Nephron progenitor cell (in vitro differentiated cells): ENCODE measurements at regions not wholly inside any gene's neighbourhood (a gene's known extent, or its start where the extent isn't known, plus 50 kb on each side); places are given as distances from the start of the nearest gene placed in this dataset.

ENCODE experiments used
- DNase-seq: peaks from one replicate; pipeline ENCODE4 v3.0.0; 2021
- H3K27ac Mint-ChIP-seq: 2 replicates; pipeline ENCODE4 v1.8.0; 2021; ENCODE audit warnings: mild to moderate bottlenecking, moderate library complexity, mixed read lengths
- H3K27me3 Mint-ChIP-seq: 2 replicates; pipeline ENCODE4 v1.8.0; 2021; ENCODE audit warnings: mild to moderate bottlenecking, low read depth, mixed read lengths; ENCODE audit not compliant: poor library complexity
- H3K36me3 Mint-ChIP-seq: 2 replicates; pipeline ENCODE4 v1.8.0; 2021; ENCODE audit warnings: low read depth, mixed read lengths
- H3K4me1 Mint-ChIP-seq: 2 replicates; pipeline ENCODE4 v1.8.0; 2021; ENCODE audit warnings: mixed read lengths
- H3K4me3 Mint-ChIP-seq: 2 replicates; pipeline ENCODE4 v1.8.0; 2021; ENCODE audit warnings: mild to moderate bottlenecking, moderate library complexity, mixed read lengths
- H3K9me3 Mint-ChIP-seq: 2 replicates; pipeline ENCODE4 v1.8.0; 2021; ENCODE audit warnings: mild to moderate bottlenecking, moderate library complexity, mixed read lengths
- TF ChIP-seq, protein P1 (sequence below): fragments of 200-600 bp; sonication (generic); IDR thresholded peaks from 2 replicates; pipeline ENCODE4 v1.5.0; 2021; ENCODE audit warnings: antibody characterized with exemption

DNA sequence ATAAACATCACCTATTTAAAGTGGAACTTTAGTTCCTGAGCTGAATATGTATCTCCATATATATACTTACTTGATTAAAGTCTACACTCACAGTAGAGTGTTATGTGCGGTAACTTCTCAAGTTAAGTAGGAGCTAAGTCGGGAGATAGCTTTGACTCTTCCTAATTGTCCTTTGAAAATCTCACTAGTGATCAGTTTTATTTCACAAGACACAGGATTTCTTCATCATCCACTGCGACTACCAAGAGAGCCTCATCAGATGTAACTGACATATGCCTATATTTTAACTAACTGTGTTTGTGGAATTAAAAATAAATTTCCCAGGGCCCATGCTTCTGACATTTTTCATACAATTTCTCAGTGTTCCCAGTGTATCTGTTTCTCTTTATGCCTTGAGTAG is 1664.0 kb downstream of the EFNB2 start:
- Mint-ChIP-seq H3K27me3 (no peaks in the 10 kb centered on the region), H3K4me3 (no peak overlapping the region), H3K27ac (no peak overlapping the region), H3K9me3 (peaks cover 5% of the 10 kb centered on the region), H3K4me1 (peaks cover 42% of the 10 kb centered on the region), H3K36me3 (peaks cover 5% of the 10 kb centered on the region)
- TF ChIP-seq, protein P1, sequence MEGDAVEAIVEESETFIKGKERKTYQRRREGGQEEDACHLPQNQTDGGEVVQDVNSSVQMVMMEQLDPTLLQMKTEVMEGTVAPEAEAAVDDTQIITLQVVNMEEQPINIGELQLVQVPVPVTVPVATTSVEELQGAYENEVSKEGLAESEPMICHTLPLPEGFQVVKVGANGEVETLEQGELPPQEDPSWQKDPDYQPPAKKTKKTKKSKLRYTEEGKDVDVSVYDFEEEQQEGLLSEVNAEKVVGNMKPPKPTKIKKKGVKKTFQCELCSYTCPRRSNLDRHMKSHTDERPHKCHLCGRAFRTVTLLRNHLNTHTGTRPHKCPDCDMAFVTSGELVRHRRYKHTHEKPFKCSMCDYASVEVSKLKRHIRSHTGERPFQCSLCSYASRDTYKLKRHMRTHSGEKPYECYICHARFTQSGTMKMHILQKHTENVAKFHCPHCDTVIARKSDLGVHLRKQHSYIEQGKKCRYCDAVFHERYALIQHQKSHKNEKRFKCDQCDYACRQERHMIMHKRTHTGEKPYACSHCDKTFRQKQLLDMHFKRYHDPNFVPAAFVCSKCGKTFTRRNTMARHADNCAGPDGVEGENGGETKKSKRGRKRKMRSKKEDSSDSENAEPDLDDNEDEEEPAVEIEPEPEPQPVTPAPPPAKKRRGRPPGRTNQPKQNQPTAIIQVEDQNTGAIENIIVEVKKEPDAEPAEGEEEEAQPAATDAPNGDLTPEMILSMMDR, result no peak
- no peak for DNase-seq

DNA sequence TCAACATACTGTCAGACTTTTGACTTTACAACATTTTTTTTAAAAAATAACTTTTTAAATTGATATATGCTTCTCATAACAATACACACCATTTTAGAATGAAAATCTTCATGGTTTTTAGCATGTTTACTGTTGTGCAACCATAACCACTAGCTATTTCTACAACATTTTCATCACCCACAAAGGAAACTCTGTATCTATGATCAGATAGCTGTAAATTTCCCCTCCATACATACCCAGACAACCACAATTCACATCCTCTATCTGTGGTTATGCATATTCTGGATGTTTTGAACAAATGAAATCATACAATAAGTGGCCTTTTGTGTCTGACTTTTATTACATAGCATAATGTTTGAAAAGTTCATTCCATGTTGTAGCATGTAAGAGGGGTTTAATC is 1666.0 kb downstream of the EFNB2 start:
- no peaks in the 10 kb centered on the region for H3K27me3 Mint-ChIP-seq
- TF ChIP-seq, protein P1, result no peak
- H3K4me1 Mint-ChIP-seq, result peaks cover 26% of the 10 kb centered on the region
- H3K27ac Mint-ChIP-seq, result no peak overlapping the region
- H3K4me3 Mint-ChIP-seq, result no peak overlapping the region
- peaks cover 5% of the 10 kb centered on the region for H3K36me3 Mint-ChIP-seq
- no peak for DNase-seq
- peaks cover 5% of the 10 kb centered on the region for H3K9me3 Mint-ChIP-seq

DNA sequence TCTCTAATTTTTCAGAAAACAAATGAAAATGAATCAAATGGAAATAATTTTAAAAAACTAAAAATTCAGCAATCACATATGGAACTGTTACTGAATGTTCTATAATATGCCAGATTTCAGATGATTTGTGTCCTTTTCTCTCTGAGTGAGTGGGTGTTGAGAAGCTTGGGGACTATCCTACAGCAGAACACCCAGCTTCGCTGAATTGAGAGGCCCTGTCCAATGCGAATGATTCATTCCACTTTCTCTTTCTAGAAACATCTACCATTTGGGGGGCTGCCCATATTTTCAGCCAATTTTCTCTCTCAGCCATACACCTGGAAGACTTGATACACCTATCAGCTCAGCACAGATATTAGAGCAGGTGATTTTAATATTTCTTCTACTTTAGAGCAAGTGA is 1666.7 kb downstream of the EFNB2 start:
- TF ChIP-seq, protein P1, result no peak
- no peak for DNase-seq
- peaks cover 5% of the 10 kb centered on the region for H3K36me3 Mint-ChIP-seq
- no peak overlapping the region for H3K27ac Mint-ChIP-seq
- H3K27me3 Mint-ChIP-seq, result no peaks in the 10 kb centered on the region
- H3K4me3 Mint-ChIP-seq, result no peak overlapping the region
- peaks cover 20% of the 10 kb centered on the region for H3K4me1 Mint-ChIP-seq
- H3K9me3 Mint-ChIP-seq, result peaks cover 5% of the 10 kb centered on the region

DNA sequence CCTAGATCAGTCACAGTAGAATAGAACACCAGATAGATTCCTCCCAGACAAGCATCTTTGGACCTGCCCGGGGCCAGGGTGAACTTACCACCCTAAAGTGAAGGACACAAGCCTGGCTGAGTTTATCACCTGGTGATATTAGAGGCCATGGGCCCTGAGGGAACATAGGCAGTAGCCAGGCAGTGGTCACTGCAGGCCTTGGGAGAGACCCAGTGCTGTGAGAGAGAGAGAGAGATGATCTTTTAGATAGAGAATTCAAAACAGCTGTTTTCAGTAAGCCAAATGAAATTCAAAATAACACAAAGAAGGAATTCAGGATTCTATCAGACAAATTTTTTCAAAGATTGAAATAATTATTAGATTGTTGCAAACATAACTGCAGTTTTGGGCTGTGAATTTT is 1679.9 kb downstream of the EFNB2 start:
- Mint-ChIP-seq H3K27ac (no peak overlapping the region), H3K9me3 (peaks cover 4% of the 10 kb centered on the region), H3K4me1 (no peaks in the 10 kb centered on the region), H3K27me3 (peaks cover 3% of the 10 kb centered on the region), H3K36me3 (no peaks in the 10 kb centered on the region), H3K4me3 (no peak overlapping the region)
- TF ChIP-seq, protein P1, result no peak
- no peak for DNase-seq

DNA sequence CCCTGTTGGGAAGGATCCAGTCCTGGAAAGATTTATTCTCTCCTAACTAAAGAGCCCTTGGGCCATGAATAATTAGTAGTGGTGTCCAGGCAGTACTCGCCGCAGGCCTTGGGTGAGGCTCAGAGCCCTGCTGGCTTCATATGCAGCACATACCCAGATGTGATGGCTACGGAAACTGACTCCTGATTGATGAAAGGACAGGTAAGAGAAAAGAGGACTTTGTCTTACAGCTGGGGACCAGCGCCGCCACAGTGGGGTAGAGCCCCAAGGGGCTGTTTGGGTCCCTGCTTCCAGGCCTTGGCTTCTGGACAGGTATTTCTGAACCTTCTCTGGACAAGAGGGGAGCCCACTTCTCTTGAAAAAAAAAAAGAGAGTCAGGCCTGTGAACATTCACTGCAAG is 1680.8 kb downstream of the EFNB2 start:
- DNase-seq, result no peak
- TF ChIP-seq, protein P1, result no peak
- H3K9me3 Mint-ChIP-seq, result no peaks in the 10 kb centered on the region
- no peak overlapping the region for H3K27ac Mint-ChIP-seq
- H3K4me3 Mint-ChIP-seq, result no peak overlapping the region
- H3K4me1 Mint-ChIP-seq, result peaks cover 6% of the 10 kb centered on the region
- H3K27me3 Mint-ChIP-seq, result no peaks in the 10 kb centered on the region
- H3K36me3 Mint-ChIP-seq, result no peaks in the 10 kb centered on the region

DNA sequence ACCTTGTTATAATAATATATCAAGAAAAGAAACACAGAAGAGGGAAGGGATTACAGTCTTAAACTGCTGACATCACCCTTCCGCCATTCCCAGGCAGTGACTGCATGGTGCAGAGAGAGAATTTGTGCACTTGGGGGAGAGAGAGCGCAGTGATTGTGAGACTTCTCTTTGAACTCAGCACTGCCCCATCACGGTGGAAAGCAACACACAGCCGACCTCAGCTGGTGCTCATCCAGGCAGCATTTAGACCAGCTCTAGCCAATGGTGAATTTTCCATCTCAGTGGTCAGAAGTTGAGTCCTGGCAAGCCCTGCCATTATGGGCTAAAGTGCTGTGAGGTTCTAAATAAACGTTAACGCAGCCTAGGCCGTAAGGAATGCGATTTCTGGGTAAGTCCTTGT is 1681.5 kb downstream of the EFNB2 start:
- H3K27me3 Mint-ChIP-seq, result no peaks in the 10 kb centered on the region
- H3K27ac Mint-ChIP-seq, result no peak overlapping the region
- no peaks in the 10 kb centered on the region for H3K9me3 Mint-ChIP-seq
- H3K4me1 Mint-ChIP-seq, result peaks cover 6% of the 10 kb centered on the region
- H3K36me3 Mint-ChIP-seq, result no peaks in the 10 kb centered on the region
- TF ChIP-seq, protein P1, result no peak
- H3K4me3 Mint-ChIP-seq, result no peak overlapping the region
- DNase-seq, result no peak
